ENCODE measurements at regions not wholly inside any gene's neighbourhood (a gene's known extent, or its start where the extent isn't known, plus 50 kb on each side); places are given as distances from the start of the nearest gene placed in this dataset.
A peak's percentile ranks its signal among the peaks of the same experiment; 100 is the strongest.

DNA sequence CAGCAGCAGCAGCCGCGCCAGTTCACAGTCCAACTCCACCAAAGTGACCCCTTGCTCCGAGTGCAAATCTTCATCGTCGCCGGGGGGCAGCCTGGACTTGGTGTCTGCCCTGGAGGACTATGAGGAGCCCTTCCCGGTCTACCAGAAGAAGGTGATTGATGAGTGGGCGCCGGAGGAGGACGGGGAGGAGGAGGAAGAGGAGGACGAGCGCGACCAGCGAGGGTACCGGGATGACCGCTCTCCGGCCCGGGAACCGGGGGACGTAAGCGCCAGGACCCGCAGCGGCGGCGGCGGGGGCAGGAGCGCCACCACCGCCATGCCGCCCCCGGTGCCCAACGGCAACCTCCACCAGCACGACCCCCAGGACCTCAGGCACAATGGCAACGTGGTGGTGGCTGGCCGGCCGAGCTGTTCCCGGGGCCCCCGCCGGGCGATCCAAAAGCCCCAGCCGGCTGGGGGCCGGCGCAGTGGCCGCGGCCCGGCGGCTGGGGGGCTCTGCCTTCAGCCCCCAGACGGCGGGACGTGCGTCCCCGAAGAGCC is 224.1 kb upstream of the IL12A start:
- Histone ChIP-seq H3K4me1 (ENCODE audit: control insufficient read depth, insufficient read depth, low read length) (peaks cover 51% of the 10 kb centered on the region), H3K27me3 (ENCODE audit: control insufficient read depth, insufficient read depth, low read length) (no peaks in the 10 kb centered on the region), H3K36me3 (ENCODE audit: insufficient read depth, low read length) (no peaks in the 10 kb centered on the region), H3K9me3 (replicated peaks; ENCODE audit: low read length) (no peaks in the 10 kb centered on the region), H3K4me3 (ENCODE audit: low read length) (peak overlapping the region; percentile 88), H3K9ac (ENCODE audit: low read depth, low read length) (peak overlapping the region; percentile 93), H3K4me2 (ENCODE audit: low read length) (peak overlapping the region; percentile 90)

DNA sequence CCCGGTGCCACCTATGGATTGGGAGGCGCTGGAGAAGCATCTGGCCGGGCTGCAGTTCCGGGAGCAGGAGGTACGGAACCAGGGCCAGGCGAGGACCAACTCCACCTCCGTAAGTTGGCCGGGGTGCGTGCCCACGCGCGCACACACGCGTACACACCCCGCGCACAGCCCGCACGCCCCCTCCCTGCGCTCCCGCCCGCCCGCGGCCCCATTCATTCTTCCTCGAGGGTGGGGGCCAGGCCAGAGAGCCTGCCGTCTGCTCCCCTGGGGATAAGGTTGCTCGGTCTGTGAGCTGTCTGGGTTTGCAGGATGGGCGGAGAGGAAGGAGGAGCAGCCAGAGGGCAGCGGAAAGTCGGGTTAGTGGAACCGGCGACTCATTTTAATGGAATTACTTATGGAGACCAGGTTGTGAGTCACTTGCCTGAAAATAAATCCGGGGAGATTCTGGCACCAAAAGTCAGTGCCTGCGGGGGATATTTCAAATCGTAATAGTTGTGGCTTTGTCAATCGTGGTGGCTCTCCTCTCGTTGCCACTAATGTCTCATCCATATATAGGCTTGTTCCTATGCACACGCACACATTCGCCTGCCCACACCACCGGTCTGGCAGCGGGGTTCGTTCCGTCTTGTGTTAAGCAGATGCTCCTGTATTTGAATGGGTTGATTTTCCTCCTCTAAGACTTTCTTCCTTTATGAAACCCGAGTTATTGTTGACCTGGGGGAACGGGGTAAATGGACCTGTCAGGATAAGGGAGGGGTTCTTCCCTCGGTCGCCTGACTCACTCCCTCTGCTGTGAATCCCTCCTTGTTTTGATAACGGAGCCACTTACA is 223.4 kb upstream of the IL12A start:
- H3K4me3 ChIP-seq (ENCODE audit: low read length): peak overlapping the region; percentile 88
- peak overlapping the region; percentile 93 for H3K9ac ChIP-seq (ENCODE audit: low read depth, low read length)
- H3K27me3 ChIP-seq (ENCODE audit: control insufficient read depth, insufficient read depth, low read length): no peaks in the 10 kb centered on the region
- no peaks in the 10 kb centered on the region for H3K36me3 ChIP-seq (ENCODE audit: insufficient read depth, low read length)
- H3K4me1 ChIP-seq (ENCODE audit: control insufficient read depth, insufficient read depth, low read length): peaks cover 44% of the 10 kb centered on the region
- H3K9me3 ChIP-seq (replicated peaks; ENCODE audit: low read length): no peaks in the 10 kb centered on the region
- H3K4me2 ChIP-seq (ENCODE audit: low read length): peak overlapping the region; percentile 90

DNA sequence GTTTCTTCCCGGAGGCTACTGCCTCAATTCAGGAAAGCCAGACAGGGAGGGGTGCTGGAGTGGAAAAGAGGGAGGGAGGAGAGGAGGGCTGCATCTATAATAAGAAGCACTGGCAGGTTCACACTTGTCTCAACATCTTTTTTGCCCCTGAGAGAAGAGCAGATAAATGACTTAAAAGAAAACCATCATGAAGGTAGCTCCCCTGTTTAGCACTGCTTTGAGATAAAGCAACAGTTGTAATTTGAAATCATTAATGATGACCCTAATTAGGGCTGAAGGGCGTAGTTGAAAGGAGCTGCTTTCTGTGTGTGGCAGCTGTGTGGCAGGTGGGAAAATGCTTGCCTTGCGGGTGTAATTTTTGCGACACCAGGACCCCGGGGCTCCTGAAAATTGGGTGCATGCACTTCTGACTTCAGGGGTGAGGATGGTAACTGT is 222.8 kb upstream of the IL12A start:
- no peaks in the 10 kb centered on the region for H3K27me3 ChIP-seq (ENCODE audit: control insufficient read depth, insufficient read depth, low read length)
- peaks cover 44% of the 10 kb centered on the region for H3K4me1 ChIP-seq (ENCODE audit: control insufficient read depth, insufficient read depth, low read length)
- H3K9me3 ChIP-seq (replicated peaks; ENCODE audit: low read length): no peaks in the 10 kb centered on the region
- H3K4me2 ChIP-seq (ENCODE audit: low read length): peak overlapping the region; percentile 90
- peak overlapping the region; percentile 88 for H3K4me3 ChIP-seq (ENCODE audit: low read length)
- no peaks in the 10 kb centered on the region for H3K36me3 ChIP-seq (ENCODE audit: insufficient read depth, low read length)
- H3K9ac ChIP-seq (ENCODE audit: low read depth, low read length): peak overlapping the region; percentile 93

DNA sequence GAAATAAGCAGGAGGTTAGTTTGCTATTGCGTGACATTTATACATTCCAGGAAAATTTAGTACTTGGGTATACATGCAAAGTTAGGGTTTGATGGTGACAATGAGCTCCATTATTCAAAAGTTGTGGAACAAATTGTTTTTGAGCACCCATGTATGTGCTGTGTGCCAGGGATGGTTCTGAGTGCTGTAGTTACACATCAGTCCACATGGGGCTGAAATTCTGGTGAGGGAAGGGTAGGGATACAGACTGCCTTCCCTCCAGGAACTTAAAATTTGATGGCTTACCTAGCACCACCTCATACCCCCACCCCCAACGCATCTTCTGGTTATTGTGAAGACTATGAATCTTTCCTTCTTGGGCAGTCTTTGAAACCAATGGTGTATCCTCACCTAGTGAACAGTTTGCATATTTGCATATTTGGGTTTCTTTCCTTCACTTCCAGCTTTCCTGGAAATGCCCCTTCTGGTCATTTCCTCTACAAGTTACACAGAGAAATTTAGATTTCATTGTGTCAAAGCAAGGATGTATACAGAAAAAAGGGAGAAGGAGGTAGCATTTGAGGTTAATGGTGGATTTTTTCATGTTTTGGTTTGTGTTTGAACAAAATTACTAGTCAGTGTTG is 222.0 kb upstream of the IL12A start:
- H3K27me3 ChIP-seq (ENCODE audit: control insufficient read depth, insufficient read depth, low read length): no peaks in the 10 kb centered on the region
- peak overlapping the region; percentile 93 for H3K9ac ChIP-seq (ENCODE audit: low read depth, low read length)
- H3K4me1 ChIP-seq (ENCODE audit: control insufficient read depth, insufficient read depth, low read length): peaks cover 41% of the 10 kb centered on the region
- no peaks in the 10 kb centered on the region for H3K36me3 ChIP-seq (ENCODE audit: insufficient read depth, low read length)
- peak overlapping the region; percentile 88 for H3K4me3 ChIP-seq (ENCODE audit: low read length)
- H3K9me3 ChIP-seq (replicated peaks; ENCODE audit: low read length): no peaks in the 10 kb centered on the region
- H3K4me2 ChIP-seq (ENCODE audit: low read length): peak overlapping the region; percentile 90

DNA sequence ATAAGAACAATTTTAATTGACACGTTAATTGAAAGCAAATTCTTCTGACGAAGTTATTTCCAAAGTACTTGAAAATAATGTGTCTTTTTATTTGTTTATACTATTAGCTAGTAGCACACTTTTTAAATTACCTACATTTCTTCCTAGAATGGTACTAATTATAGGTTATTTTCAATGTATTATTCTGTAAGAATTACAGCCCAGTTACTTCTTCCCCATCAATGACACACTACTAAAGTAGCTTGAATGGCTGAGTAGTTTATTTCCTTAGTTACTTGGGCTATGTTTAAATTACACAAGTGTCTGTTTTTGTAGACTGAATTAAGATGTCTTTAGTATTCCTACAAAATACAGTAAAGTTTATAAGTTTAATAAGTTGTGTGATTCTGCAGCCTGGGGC is 217.6 kb upstream of the IL12A start:
- Histone ChIP-seq H3K9me3 (replicated peaks; ENCODE audit: low read length) (no peaks in the 10 kb centered on the region), H3K4me2 (ENCODE audit: low read length) (no peak overlapping the region), H3K9ac (ENCODE audit: low read depth, low read length) (no peak overlapping the region), H3K4me1 (ENCODE audit: control insufficient read depth, insufficient read depth, low read length) (peaks cover 39% of the 10 kb centered on the region), H3K27me3 (ENCODE audit: control insufficient read depth, insufficient read depth, low read length) (no peaks in the 10 kb centered on the region), H3K36me3 (ENCODE audit: insufficient read depth, low read length) (peaks cover 2% of the 10 kb centered on the region), H3K4me3 (ENCODE audit: low read length) (no peak overlapping the region)

DNA sequence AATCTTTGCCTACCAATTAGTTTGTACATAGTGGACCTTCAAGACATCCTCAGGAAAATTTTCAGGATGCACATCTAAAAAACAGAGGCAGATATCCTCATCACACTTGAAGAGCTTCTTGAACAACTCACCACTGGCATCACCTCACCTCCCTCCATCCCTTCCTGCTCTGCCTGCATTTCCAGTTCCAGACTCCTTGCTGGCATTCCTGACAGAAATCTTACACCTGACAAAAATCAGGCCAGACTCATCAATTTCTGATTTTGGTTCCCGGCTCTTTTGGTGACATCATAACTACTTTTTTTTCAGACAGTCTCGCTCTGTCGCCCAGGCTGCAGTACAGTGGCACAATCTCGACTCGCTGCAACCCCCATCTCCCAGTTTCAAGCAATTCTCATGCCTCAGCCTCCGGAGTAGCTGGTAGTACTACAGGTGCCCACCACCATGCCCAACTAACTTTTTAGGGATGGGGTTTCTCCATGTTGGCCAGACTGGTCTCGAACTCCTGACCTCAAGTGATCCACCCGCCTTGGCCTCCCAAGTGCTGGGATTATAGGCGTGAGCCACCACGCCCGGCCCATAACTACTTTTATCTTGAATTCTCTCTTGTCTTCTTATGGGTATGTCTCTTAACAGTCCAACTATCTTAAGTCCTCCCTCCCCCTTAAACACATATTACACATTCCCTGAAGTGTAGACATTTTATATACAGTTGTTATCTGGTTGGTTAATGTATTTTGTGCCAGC is 216.6 kb upstream of the IL12A start:
- no peaks in the 10 kb centered on the region for H3K9me3 ChIP-seq (replicated peaks; ENCODE audit: low read length)
- H3K27me3 ChIP-seq (ENCODE audit: control insufficient read depth, insufficient read depth, low read length): no peaks in the 10 kb centered on the region
- H3K36me3 ChIP-seq (ENCODE audit: insufficient read depth, low read length): peaks cover 6% of the 10 kb centered on the region
- H3K4me2 ChIP-seq (ENCODE audit: low read length): no peak overlapping the region
- no peak overlapping the region for H3K9ac ChIP-seq (ENCODE audit: low read depth, low read length)
- no peak overlapping the region for H3K4me3 ChIP-seq (ENCODE audit: low read length)
- peaks cover 39% of the 10 kb centered on the region for H3K4me1 ChIP-seq (ENCODE audit: control insufficient read depth, insufficient read depth, low read length)

DNA sequence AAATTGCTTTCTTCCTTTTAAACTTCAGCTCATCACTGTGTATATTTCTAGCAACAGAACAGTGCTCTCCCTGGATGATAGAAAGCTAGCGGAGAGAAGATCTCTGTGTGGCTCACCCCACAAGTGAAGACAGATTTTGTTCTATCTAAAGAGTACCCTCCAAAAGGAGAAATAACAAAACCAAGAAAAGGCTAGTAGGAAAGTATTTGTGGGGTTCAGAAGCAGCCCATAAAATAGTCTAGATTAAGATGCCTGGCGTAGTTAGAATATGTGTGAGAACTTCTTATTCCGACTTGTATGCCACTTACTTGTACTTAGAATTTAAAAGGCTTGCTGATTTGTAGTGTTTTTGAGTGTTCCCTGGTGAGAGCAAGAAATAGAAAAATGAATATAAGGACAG is 214.9 kb upstream of the IL12A start:
- Histone ChIP-seq H3K4me3 (ENCODE audit: low read length) (no peak overlapping the region), H3K4me2 (ENCODE audit: low read length) (no peak overlapping the region), H3K4me1 (ENCODE audit: control insufficient read depth, insufficient read depth, low read length) (peaks cover 33% of the 10 kb centered on the region), H3K9ac (ENCODE audit: low read depth, low read length) (no peak overlapping the region), H3K36me3 (ENCODE audit: insufficient read depth, low read length) (peaks cover 7% of the 10 kb centered on the region), H3K9me3 (replicated peaks; ENCODE audit: low read length) (no peaks in the 10 kb centered on the region), H3K27me3 (ENCODE audit: control insufficient read depth, insufficient read depth, low read length) (no peaks in the 10 kb centered on the region)

DNA sequence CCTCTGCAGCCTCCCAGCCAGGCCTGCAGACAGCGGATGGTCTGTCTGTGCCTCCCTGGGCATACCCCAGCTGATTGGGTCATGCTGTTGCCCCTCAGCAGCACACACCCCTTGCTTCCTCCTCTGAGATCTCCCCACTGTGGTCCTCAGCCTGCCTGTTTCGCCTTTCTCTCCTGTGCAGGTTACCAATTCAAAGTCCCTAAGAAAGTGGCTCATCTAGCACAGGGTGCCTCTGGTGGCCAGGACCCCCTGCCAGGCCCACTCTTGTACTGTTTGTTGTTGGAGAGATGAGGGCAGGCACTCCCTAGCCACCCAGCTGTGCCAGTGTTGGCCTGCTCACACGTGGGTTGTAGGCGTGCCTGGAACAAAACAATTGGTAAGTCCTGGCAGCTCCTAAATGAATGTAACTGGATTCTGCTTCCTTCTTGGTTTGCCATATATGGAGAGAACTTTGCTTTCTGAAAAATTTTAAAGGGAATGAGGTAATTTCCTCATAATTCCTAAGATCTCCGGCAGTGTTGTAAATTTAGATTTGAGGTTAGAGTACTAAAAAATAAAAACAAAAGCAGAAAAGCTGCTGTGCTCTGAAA is 213.2 kb upstream of the IL12A start:
- peaks cover 33% of the 10 kb centered on the region for H3K4me1 ChIP-seq (ENCODE audit: control insufficient read depth, insufficient read depth, low read length)
- H3K27me3 ChIP-seq (ENCODE audit: control insufficient read depth, insufficient read depth, low read length): no peaks in the 10 kb centered on the region
- peaks cover 15% of the 10 kb centered on the region for H3K36me3 ChIP-seq (ENCODE audit: insufficient read depth, low read length)
- peak overlapping the region; percentile 18 for H3K4me3 ChIP-seq (ENCODE audit: low read length)
- peak overlapping the region; percentile 65 for H3K4me2 ChIP-seq (ENCODE audit: low read length)
- peak overlapping the region; percentile 67 for H3K9ac ChIP-seq (ENCODE audit: low read depth, low read length)
- no peaks in the 10 kb centered on the region for H3K9me3 ChIP-seq (replicated peaks; ENCODE audit: low read length)

DNA sequence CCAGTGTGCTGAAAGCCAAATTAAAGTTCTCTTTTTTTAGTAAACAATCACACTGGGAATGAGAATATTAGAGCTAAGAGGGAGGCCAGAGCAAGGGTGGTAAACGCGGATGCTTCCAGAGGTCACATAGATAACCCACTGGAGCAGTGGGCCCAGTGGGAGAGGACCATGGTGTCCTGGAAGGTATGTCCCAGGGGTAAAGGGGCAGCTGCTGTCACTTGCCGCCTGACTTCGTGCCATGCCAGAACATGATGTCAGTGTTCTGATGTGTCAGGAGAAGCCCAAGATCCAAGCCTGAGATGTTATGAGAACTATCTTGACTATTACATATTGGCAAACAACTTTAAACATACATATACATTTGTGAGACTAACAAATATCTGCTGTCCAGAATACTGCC is 211.9 kb upstream of the IL12A start:
- Histone ChIP-seq H3K4me2 (ENCODE audit: low read length) (peak overlapping the region; percentile 11), H3K27me3 (ENCODE audit: control insufficient read depth, insufficient read depth, low read length) (no peaks in the 10 kb centered on the region), H3K9me3 (replicated peaks; ENCODE audit: low read length) (no peaks in the 10 kb centered on the region), H3K36me3 (ENCODE audit: insufficient read depth, low read length) (peaks cover 17% of the 10 kb centered on the region), H3K4me1 (ENCODE audit: control insufficient read depth, insufficient read depth, low read length) (peaks cover 27% of the 10 kb centered on the region), H3K4me3 (ENCODE audit: low read length) (no peak overlapping the region), H3K9ac (ENCODE audit: low read depth, low read length) (peak overlapping the region; percentile 67)

DNA sequence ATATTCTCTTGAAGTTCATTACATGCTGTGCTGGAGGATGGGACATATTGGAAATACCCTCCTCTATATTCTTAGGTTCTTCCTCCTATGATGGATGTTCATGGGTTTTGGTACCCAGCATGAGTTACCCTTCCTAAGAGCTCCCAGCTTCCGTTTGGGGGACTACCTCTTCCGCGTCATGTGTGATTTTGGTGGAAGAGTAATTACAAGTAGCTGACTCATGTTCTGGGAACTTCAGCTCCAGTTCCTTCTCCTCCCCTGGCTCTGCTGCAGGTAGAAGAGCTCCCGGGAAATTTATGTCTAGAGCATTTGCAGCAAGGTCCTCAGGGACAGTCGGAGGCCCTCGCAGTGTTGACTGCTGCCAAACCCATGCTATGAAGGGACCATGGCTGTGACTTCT is 208.8 kb upstream of the IL12A start:
- H3K4me3 ChIP-seq (ENCODE audit: low read length): no peak overlapping the region
- H3K9ac ChIP-seq (ENCODE audit: low read depth, low read length): no peak overlapping the region
- no peak overlapping the region for H3K4me2 ChIP-seq (ENCODE audit: low read length)
- no peaks in the 10 kb centered on the region for H3K27me3 ChIP-seq (ENCODE audit: control insufficient read depth, insufficient read depth, low read length)
- H3K4me1 ChIP-seq (ENCODE audit: control insufficient read depth, insufficient read depth, low read length): peaks cover 33% of the 10 kb centered on the region
- peaks cover 20% of the 10 kb centered on the region for H3K36me3 ChIP-seq (ENCODE audit: insufficient read depth, low read length)
- H3K9me3 ChIP-seq (replicated peaks; ENCODE audit: low read length): no peaks in the 10 kb centered on the region

DNA sequence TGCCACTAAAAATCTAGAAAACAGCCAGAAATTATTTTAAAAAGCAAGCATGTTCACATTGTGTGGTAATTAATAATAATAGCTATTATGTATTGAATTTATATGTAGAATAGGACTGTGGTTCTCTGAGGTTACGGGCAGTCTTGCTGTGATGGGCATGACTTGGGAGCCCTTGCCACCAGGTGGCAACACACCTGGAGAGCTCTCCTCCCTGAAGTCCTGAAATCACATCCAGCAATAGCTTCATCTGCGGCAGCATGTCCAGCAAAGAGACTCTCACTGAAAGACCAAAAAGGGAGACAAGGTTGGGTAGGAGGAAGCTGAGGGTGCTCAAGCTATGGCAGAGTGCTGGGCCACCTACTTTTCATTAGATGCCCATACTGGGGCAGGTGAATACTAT is 206.8 kb upstream of the IL12A start:
- H3K27me3 ChIP-seq (ENCODE audit: control insufficient read depth, insufficient read depth, low read length): no peaks in the 10 kb centered on the region
- H3K36me3 ChIP-seq (ENCODE audit: insufficient read depth, low read length): peaks cover 18% of the 10 kb centered on the region
- peaks cover 33% of the 10 kb centered on the region for H3K4me1 ChIP-seq (ENCODE audit: control insufficient read depth, insufficient read depth, low read length)
- no peak overlapping the region for H3K9ac ChIP-seq (ENCODE audit: low read depth, low read length)
- no peak overlapping the region for H3K4me2 ChIP-seq (ENCODE audit: low read length)
- H3K4me3 ChIP-seq (ENCODE audit: low read length): no peak overlapping the region
- no peaks in the 10 kb centered on the region for H3K9me3 ChIP-seq (replicated peaks; ENCODE audit: low read length)
